Cerebellar cortex (tissue), 1 donor: ENCODE measurements at regions not wholly inside any gene's neighbourhood (a gene's known extent, or its start where the extent isn't known, plus 50 kb on each side); places are given as distances from the start of the nearest gene placed in this dataset.
"Not testable (repeated sequence)": the region's sequence is repeated elsewhere in the genome, so short reads cannot be mapped to it uniquely, and the experiment has no call there.

Experiments used
- DNase-seq: peaks from one replicate; pipeline ENCODE4 v3.0.0-alpha.2; 2015; ENCODE audit warnings: low spot score

DNA sequence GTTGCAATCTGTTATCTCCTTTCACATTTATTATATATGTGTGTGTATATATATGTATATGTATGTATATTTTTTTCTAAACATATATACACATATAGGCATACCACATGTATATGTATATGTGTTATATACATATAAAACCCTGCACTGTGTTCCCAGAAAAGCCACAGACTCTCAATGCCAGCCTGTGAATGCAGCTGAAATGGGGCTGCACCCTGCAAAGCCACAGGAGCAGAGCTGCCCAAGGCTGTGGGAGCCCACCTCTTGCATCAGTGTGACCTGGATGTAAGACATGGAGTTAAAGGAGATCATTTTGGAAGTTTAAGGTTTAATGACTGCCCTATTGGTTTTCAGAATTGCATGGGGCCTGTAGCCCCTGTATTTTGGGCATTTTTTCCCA lies 762.3 kb upstream of the ARPP21 start:
- no peak for DNase-seq

DNA sequence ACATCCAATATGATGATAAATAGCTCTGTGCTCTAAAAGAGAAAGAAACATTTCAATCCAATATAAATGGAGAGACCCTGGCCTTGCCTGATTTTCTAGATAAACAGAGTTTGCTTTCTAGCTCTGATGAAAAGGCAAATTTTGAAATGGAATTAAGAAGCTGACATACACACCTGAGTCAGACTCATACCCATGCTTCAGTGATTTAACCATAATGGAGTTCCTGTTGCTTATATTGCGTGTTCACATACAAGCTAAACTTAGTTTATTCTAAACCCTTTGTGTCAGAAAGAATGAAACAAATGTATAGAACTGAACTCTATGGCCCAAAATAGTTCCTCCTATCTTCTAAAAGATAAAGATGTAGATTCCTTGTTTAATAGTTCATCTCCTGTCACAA lies 760.8 kb upstream of the ARPP21 start:
- no peak for DNase-seq

DNA sequence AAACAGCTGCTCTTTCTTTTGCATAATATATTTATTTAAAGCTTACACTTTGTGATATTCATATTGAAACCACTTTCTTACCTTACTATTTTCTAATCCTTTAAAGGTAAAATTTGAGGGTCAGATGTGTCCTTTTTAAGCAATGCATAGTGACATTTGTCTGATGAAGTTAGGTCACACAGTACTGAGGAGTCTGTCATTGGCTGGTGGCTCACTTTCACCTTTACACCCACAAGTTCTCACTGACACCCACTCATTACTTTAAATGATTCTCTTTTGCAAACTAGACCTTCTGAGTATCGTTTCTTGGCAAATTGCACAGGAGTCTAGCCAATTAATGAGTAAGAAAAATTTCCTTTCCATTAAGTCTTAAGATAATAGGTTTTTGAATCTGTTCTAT lies 758.3 kb upstream of the ARPP21 start:
- DNase-seq, result no peak

GRCh38 chr3:34882764-34883163 lies 756.6 kb upstream of the ARPP21 start:
- peak; percentile 92 for DNase-seq

GRCh38 chr3:34884007-34884406 lies 755.3 kb upstream of the ARPP21 start:
- no peak for DNase-seq

- DNase-seq, result no peak
Observed at GRCh38 chr3:34886443-34886842, 752.9 kb upstream of the ARPP21 start.

DNA sequence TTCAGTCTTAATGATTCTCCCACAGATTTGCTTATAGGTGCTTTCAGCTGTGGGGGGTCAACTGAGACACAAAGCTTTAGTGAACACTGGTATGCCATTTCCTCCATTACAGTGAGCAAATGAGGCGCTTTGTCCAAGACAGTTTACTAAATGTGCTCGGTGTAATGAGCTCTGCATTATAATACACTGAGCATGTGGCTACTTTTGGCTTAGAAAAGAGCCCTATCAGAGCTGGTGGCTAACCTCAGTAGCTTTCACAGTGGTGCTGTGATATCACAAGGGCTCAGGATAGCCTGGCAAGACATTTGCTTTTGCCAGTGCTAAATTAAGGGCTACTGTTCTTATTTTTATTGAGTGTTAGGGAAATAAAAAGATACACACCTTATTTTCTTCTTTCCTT lies 749.7 kb upstream of the ARPP21 start:
- DNase-seq, result no peak

DNA sequence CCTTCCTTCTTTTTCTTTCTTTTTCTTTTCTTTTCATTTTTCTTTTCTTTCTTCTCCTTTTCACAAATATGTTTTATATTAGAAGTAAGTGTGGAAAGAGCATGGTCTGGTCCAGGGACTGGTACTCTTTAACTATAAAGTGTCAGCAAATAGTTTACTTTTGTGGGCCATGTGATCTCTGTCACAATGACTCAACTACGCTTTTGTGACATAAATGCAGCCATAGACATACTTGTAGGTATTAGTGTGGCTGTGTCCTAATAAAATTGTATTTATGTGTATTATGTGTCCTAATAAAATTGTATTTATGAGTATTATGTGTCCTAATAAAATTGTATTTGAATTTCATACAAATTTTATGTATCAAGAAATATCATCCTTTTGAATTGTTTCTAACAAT lies 749.1 kb upstream of the ARPP21 start:
- DNase-seq, result no peak

DNA sequence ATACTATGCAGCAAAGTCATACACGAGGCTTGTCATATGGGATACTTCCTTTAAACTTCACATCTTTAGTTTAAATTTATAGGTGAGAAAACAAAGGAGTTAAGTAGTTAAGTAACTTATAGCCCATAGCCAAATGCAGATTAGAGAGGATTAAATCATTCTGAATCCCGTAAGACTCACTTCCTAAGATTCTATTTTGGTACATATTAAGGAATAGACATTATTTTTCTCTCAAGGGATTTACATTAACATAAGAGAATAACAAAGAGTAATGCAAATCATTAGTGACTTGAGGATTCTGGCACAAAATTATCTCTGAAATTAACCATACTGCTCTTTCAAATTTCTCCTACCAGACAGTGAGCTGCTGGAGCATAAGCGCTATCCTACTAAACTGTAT lies 747.4 kb upstream of the ARPP21 start:
- DNase-seq, result no peak

GRCh38 chr3:34895841-34896240 lies 743.5 kb upstream of the ARPP21 start:
- peak; percentile 87 for DNase-seq

- not testable (repeated sequence) for DNase-seq
Observed at GRCh38 chr3:34909679-34910078, 729.6 kb upstream of the ARPP21 start.

- DNase-seq, result no peak
Observed at GRCh38 chr3:34919025-34919424, 720.3 kb upstream of the ARPP21 start.

GRCh38 chr3:34920806-34921205 lies 718.5 kb upstream of the ARPP21 start:
- peak; percentile 15 for DNase-seq

DNA sequence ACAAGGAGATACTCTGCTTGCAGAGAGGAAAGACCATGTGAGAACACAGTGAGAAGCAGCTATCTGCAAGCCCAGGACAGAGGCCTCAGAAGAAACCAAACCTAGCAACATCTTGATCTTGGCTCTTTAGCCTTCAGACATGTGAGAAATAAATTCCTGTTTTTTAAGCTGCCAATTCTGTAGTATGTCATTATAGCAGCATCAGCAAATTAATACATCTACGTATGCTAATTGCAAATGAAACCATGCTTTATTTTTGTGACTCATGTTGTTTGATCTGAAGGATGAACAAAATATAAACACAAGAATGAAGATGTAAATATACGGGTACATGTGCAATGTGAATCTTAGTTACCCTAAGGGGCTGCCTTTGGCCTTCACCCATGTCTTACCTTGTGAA lies 714.4 kb upstream of the ARPP21 start:
- DNase-seq, result no peak

GRCh38 chr3:34925851-34926250 lies 713.5 kb upstream of the ARPP21 start:
- DNase-seq, result no peak

GRCh38 chr3:34929036-34929435 lies 710.3 kb upstream of the ARPP21 start:
- DNase-seq, result no peak

- DNase-seq, result no peak
Observed at GRCh38 chr3:34934660-34935059, 704.7 kb upstream of the ARPP21 start.

DNA sequence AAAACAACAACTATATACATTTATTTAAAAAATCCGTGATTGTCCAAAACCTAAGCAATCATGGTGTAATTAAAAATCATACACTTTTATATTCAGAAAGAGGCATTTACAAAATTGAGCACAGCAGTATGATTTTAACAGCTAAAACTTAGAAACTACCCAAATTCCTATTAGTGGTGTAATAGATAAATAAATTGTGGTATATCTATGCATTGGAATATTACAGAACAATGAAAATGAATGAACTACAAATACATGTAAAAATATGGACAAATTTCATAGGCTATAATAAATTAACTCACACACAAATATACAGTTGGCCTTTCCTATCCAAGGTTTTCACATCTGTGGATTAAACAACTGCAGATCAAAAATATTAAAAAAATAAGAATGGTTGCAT lies 700.5 kb upstream of the ARPP21 start:
- DNase-seq, result no peak

DNA sequence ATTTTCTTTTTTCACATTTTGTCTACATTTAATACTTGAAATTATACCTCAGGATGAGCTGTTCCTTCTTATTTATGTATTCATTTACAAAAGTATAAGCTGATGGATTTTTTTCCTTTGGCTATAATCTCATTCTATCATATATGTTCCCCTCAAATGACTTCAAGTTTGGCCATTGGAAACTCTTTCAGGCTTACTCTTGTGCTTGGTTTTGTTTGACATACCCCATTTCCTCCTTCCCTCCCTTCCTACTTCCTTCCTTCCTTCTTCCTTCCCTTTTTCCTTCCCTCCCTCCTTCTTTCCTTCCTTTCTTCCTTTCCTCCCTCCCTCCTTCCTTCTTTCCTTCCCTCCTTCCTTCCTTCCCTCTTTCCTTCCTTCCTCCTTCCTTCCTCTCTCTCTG lies 697.1 kb upstream of the ARPP21 start:
- no peak for DNase-seq

GRCh38 chr3:34947834-34948233 lies 691.5 kb upstream of the ARPP21 start:
- DNase-seq, result peak; percentile 4

GRCh38 chr3:34948517-34948916 lies 690.8 kb upstream of the ARPP21 start:
- DNase-seq, result no peak

DNA sequence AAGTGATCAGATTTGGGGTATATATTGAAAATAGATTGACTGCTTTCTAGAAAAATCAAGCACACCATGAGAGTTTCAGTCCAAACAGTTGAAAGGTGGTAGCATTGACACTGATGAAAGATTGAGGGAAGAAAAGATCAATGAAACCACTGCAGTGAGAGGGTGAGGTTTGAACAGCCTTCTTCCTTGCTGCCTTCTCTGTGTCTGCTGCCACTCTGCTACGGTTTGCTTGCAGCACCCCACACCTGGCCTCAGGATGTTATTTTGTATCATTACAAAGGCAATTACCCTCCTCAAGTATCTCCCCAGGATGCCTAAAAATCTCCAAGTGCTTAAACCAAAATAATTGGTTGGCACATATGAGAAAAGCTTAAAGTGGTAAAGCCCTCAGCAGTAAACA lies 683.6 kb upstream of the ARPP21 start:
- DNase-seq, result no peak

DNA sequence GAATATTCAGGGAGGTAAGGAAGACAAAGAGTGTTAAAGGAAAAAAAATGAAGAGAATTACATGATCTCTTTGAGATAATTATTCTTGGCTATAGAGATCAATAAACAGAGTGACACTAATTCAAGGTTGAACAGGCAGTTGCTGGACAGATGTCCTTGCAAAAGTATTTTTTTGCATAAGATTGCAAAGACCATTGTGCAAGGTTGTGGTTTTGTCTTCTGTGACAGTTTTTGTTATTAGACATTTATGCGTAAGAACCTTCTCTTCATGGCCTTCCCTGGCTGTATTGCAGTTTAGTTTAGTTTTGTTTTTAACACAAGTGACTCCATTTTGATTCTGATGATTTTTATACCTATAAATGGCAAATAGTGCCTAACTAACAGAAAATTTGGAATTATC lies 682.8 kb upstream of the ARPP21 start:
- DNase-seq, result no peak

GRCh38 chr3:34957677-34958076 lies 681.6 kb upstream of the ARPP21 start:
- DNase-seq, result no peak

DNA sequence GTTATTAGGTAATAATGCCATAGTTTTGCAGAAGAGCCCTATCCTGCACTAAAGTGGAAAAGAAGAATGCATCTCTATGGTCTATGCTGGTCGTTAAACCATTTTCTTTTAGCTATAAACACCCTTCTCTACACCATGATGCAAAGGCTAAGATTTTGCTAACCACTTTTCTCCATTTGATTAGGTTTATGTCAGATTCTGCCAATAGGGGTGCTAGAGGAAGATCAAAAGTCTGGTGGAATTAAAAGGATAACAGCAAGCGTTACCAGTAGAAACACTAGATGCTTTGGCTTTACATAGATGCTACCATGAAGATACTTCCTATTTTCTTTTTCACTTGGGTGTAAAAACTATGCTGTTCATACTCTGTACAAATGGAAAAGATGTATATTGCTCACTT lies 669.8 kb upstream of the ARPP21 start:
- no peak for DNase-seq
